NB4 (cell line): ENCODE measurements at regions not wholly inside any gene's neighbourhood (a gene's known extent, or its start where the extent isn't known, plus 50 kb on each side); places are given as distances from the start of the nearest gene placed in this dataset.

ENCODE experiments used
- DNase-seq: peaks from one replicate; pipeline ENCODE4 v3.0.0; 2010; ENCODE audit warnings: low read depth
- H3K4me3 ChIP-seq: one replicate; pipeline ENCODE4 v1.5.1; 2011; ENCODE audit warnings: mild to moderate bottlenecking, low read depth, low read length, moderate library complexity
- CTCF ChIP-seq: IDR thresholded peaks from one replicate; pipeline ENCODE4 v1.5.1; 2012; ENCODE audit warnings: low read depth, low read length
- MAX ChIP-seq: IDR thresholded peaks from 2 replicates; pipeline ENCODE4 v1.6.1; 2011; ENCODE audit warnings: low read depth, low read length
- MYC ChIP-seq: IDR thresholded peaks from 2 replicates; pipeline ENCODE4 v1.6.1; 2011; ENCODE audit warnings: low read depth, low read length
- POLR2A ChIP-seq: IDR thresholded peaks from 2 replicates; pipeline ENCODE4 v1.6.1; 2011; ENCODE audit warnings: mild to moderate bottlenecking; ENCODE audit not compliant: insufficient read length; ENCODE audit errors: extremely low read depth

GRCh38 chr12:82121545-82121944 is 236.6 kb downstream of the CCDC59 start:
- no peak for DNase-seq
- no peak overlapping the region for H3K4me3 ChIP-seq
- TF ChIP-seq MAX: no peak
- TF ChIP-seq POLR2A: no peak
- TF ChIP-seq CTCF: no peak
- TF ChIP-seq MYC: no peak

GRCh38 chr12:82120901-82121300 is 237.3 kb downstream of the CCDC59 start:
- no peak for DNase-seq
- no peak for TF ChIP-seq MYC
- no peak for TF ChIP-seq CTCF

GRCh38 chr12:82109243-82109642 is 248.9 kb downstream of the CCDC59 start:
- no peak overlapping the region for H3K4me3 ChIP-seq
- no peak for DNase-seq
- TF ChIP-seq CTCF (no peak), MYC (no peak), MAX (no peak), POLR2A (no peak)

More at GRCh38 chr12:82120901-82121300, 237.3 kb downstream of the CCDC59 start:
- no peak overlapping the region for H3K4me3 ChIP-seq

DNA sequence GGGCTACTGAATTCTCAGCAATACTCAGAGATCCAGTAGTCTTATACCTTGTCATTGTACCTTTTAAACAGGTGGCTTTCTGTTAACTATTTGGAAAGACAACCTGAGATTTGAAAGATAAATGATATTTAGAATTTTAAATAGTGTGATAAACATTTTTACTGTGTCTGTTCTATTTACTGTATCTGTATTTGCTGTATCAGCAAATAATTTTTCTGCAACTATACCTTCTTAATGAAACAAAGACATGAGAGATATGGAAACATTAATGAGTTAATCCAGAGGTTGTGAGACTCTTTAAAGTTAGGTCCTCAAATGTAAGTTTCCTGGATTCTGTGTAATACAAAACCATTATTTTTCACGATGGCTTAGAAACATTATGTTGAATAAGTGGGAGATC is 249.6 kb downstream of the CCDC59 start:
- no peak overlapping the region for H3K4me3 ChIP-seq
- no peak for TF ChIP-seq POLR2A
- no peak for TF ChIP-seq MAX
- TF ChIP-seq MYC: no peak
- no peak for TF ChIP-seq CTCF
- DNase-seq: no peak

DNA sequence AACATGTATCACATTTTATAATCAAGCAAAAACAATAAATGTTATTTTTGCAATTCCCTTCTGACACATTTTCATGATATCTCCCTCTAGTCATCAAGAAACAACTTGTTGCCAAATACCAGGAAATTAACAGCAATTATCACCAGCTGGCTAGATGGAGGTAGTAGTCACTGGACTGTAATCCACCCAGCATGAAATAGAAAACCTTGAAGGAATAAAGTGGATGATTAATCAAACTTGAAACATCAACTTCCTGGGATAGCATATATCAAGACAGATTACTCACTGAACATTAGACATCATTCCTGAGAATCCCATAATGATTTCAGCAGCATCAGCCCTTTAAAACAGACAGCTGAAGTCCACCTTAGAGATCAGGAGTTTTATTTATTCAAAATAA is 259.0 kb downstream of the CCDC59 start:
- no peak for DNase-seq
- H3K4me3 ChIP-seq: no peak overlapping the region
- TF ChIP-seq POLR2A: no peak
- no peak for TF ChIP-seq MYC
- no peak for TF ChIP-seq CTCF
- no peak for TF ChIP-seq MAX

GRCh38 chr12:82097877-82098276 is 260.3 kb downstream of the CCDC59 start:
- no peak overlapping the region for H3K4me3 ChIP-seq
- no peak for DNase-seq
- TF ChIP-seq MAX (no peak), CTCF (no peak), MYC (no peak), POLR2A (no peak)
